ENCODE measurements at regions not wholly inside any gene's neighbourhood (a gene's known extent, or its start where the extent isn't known, plus 50 kb on each side); places are given as distances from the start of the nearest gene placed in this dataset.

- no peak for DNase-seq (ENCODE audit: low read depth)
These were observed 481.6 kb upstream of the ACVR2A start for GRCh38 chr2:147363181-147363580.

GRCh38 chr2:147358375-147358774 lies 486.5 kb upstream of the ACVR2A start:
- DNase-seq (ENCODE audit: low read depth) = no peak

GRCh38 chr2:147356157-147356556 lies 488.7 kb upstream of the ACVR2A start:
- no peak for DNase-seq (ENCODE audit: low read depth)

- DNase-seq (ENCODE audit: low read depth) = no peak
These were observed 489.1 kb upstream of the ACVR2A start for GRCh38 chr2:147355706-147356105.

- no peak for DNase-seq (ENCODE audit: low read depth)
These were observed 491.8 kb upstream of the ACVR2A start for GRCh38 chr2:147353072-147353381.

- DNase-seq (ENCODE audit: low read depth) = no peak
These were observed 492.4 kb upstream of the ACVR2A start for GRCh38 chr2:147352264-147353071.

- DNase-seq (ENCODE audit: low read depth) = no peak
These were observed 493.0 kb upstream of the ACVR2A start for GRCh38 chr2:147351784-147352183.

GRCh38 chr2:147348931-147349555 lies 495.8 kb upstream of the ACVR2A start:
- DNase-seq (ENCODE audit: low read depth) = no peak

- DNase-seq (ENCODE audit: low read depth) = no peak
These were observed 498.7 kb upstream of the ACVR2A start for GRCh38 chr2:147346142-147346541.

- no peak for DNase-seq (ENCODE audit: low read depth)
These were observed 499.6 kb upstream of the ACVR2A start for GRCh38 chr2:147345246-147345645.

- DNase-seq (ENCODE audit: low read depth) = no peak
These were observed 502.5 kb upstream of the ACVR2A start for GRCh38 chr2:147342329-147342728.

- no peak for DNase-seq (ENCODE audit: low read depth)
These were observed 512.9 kb upstream of the ACVR2A start for GRCh38 chr2:147331790-147332419.

GRCh38 chr2:147330925-147331324 lies 513.9 kb upstream of the ACVR2A start:
- DNase-seq (ENCODE audit: low read depth) = no peak

- no peak for DNase-seq (ENCODE audit: low read depth)
These were observed 517.2 kb upstream of the ACVR2A start for GRCh38 chr2:147327613-147328012.

GRCh38 chr2:147325990-147326389 lies 518.8 kb upstream of the ACVR2A start:
- DNase-seq (ENCODE audit: low read depth) = no peak

- no peak for DNase-seq (ENCODE audit: low read depth)
These were observed 524.7 kb upstream of the ACVR2A start for GRCh38 chr2:147320146-147320545.

GRCh38 chr2:147311058-147311430 lies 533.8 kb upstream of the ACVR2A start:
- no peak for DNase-seq (ENCODE audit: low read depth)

- no peak for DNase-seq (ENCODE audit: low read depth)
These were observed 534.3 kb upstream of the ACVR2A start for GRCh38 chr2:147310335-147311057.

- no peak for DNase-seq (ENCODE audit: low read depth)
These were observed 547.0 kb upstream of the ACVR2A start for GRCh38 chr2:147297820-147298219.

GRCh38 chr2:147294825-147295392 lies 549.9 kb upstream of the ACVR2A start:
- no peak for DNase-seq (ENCODE audit: low read depth)

- no peak for DNase-seq (ENCODE audit: low read depth)
These were observed 550.6 kb upstream of the ACVR2A start for GRCh38 chr2:147293991-147294824.

- DNase-seq (ENCODE audit: low read depth) = no peak
These were observed 556.7 kb upstream of the ACVR2A start for GRCh38 chr2:147288131-147288530.
